ENCODE measurements at regions not wholly inside any gene's neighbourhood (a gene's known extent, or its start where the extent isn't known, plus 50 kb on each side); places are given as distances from the start of the nearest gene placed in this dataset.

DNA sequence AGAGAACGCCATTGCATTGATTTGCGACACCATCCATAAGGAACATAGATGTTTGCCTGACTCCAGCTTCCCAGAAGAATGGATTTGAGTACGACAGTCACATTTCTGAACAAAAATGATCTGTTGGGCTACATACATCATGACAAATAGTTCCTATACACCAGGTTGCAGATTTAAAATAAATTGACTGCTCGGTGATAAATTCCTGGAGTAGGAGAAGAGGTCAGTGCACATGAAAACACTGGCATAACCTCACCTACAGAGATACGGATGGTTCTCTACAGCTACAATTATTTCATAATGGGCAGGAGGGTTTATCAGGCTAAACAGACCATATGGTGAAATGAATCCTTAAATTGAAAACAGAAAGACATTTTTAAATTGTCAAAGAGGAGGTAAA lies 316.5 kb upstream of the ADARB2 start:
- intact Hi-C loops (cut with DNase I): no loop called here
- FAIRE-seq (no peak), DNase-seq (no peak)
- Histone ChIP-seq H3K4me3 (ENCODE audit: low read length in 3 of 3) (no peak overlapping the region), H3K9ac (ENCODE audit: low read length in 3 of 3) (no peak overlapping the region), H3K36me3 (ENCODE audit: control insufficient read depth in 2 of 3, insufficient read depth in 3 of 3, low read length in 3 of 3) (no peaks in the 10 kb centered on the region), H3K9me3 (ENCODE audit: control insufficient read depth in 2 of 3, insufficient read depth in 1 of 3, low read length in 3 of 3) (no peaks in the 10 kb centered on the region), H3K27me3 (ENCODE audit: control insufficient read depth, insufficient read depth, low read length) (no peaks in the 10 kb centered on the region), H3K27ac (ENCODE audit: low read depth in 2 of 2, low read length in 2 of 2) (no peak overlapping the region), H3K4me1 (ENCODE audit: control insufficient read depth in 2 of 3, insufficient read depth in 2 of 3, low read depth in 1 of 3, low read length in 3 of 3) (no peaks in the 10 kb centered on the region)
- TF ChIP-seq, protein P1, sequence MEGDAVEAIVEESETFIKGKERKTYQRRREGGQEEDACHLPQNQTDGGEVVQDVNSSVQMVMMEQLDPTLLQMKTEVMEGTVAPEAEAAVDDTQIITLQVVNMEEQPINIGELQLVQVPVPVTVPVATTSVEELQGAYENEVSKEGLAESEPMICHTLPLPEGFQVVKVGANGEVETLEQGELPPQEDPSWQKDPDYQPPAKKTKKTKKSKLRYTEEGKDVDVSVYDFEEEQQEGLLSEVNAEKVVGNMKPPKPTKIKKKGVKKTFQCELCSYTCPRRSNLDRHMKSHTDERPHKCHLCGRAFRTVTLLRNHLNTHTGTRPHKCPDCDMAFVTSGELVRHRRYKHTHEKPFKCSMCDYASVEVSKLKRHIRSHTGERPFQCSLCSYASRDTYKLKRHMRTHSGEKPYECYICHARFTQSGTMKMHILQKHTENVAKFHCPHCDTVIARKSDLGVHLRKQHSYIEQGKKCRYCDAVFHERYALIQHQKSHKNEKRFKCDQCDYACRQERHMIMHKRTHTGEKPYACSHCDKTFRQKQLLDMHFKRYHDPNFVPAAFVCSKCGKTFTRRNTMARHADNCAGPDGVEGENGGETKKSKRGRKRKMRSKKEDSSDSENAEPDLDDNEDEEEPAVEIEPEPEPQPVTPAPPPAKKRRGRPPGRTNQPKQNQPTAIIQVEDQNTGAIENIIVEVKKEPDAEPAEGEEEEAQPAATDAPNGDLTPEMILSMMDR (IDR thresholded peaks at IDR 0.05; ENCODE audit: borderline replicate concordance, extremely low read depth, insufficient read depth): no peak

DNA sequence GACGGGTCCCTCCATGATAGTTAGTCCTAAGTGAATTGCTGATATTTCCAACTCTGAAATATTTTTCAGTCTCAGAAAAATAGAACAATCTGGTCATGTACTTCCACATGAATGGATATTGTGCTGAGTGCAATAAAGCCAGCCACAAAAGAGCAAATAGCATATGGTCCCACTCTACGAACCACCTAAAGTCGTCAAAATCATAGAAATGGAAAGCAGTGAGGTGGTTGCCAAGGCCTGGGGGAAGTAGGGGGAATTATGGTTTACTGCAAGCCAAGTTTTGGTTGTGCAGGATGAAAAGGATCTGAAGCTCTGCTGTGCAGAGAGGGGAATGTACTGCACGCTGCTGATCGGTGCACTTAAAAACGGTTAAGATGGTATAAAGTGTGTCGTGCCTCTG lies 313.8 kb upstream of the ADARB2 start:
- no peaks in the 10 kb centered on the region for H3K27me3 ChIP-seq (ENCODE audit: control insufficient read depth, insufficient read depth, low read length)
- FAIRE-seq (no peak), DNase-seq (no peak)
- no peaks in the 10 kb centered on the region for H3K36me3 ChIP-seq (ENCODE audit: control insufficient read depth in 2 of 3, insufficient read depth in 3 of 3, low read length in 3 of 3)
- no peaks in the 10 kb centered on the region for H3K9me3 ChIP-seq (ENCODE audit: control insufficient read depth in 2 of 3, insufficient read depth in 1 of 3, low read length in 3 of 3)
- H3K4me1 ChIP-seq (ENCODE audit: control insufficient read depth in 2 of 3, insufficient read depth in 2 of 3, low read depth in 1 of 3, low read length in 3 of 3): no peaks in the 10 kb centered on the region
- no peak overlapping the region for H3K27ac ChIP-seq (ENCODE audit: low read depth in 2 of 2, low read length in 2 of 2)
- TF ChIP-seq, protein P1 (IDR thresholded peaks at IDR 0.05; ENCODE audit: borderline replicate concordance, extremely low read depth, insufficient read depth): no peak
- intact Hi-C loops (cut with DNase I): no loop called here
- no peak overlapping the region for H3K4me3 ChIP-seq (ENCODE audit: low read length in 3 of 3)
- H3K9ac ChIP-seq (ENCODE audit: low read length in 3 of 3): no peak overlapping the region

DNA sequence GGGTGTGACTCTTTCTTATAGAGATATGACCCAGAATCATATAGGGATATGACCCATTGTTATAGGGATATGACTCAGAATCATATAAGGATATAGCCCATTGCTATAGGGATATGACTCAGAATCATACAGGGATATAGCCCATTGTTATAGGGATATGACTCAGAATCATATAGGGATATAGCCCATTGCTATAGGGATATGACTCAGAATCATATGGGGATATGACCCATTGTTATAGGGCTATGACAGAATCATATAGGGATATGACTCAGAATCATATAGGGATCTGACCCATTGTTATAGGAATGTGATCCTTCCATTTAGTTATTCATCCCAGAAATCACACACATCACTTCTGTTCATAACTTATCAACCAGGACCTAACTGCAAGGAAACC lies 312.2 kb upstream of the ADARB2 start:
- no peaks in the 10 kb centered on the region for H3K4me1 ChIP-seq (ENCODE audit: control insufficient read depth in 2 of 3, insufficient read depth in 2 of 3, low read depth in 1 of 3, low read length in 3 of 3)
- FAIRE-seq: no peak
- no peak overlapping the region for H3K4me3 ChIP-seq (ENCODE audit: low read length in 3 of 3)
- no peaks in the 10 kb centered on the region for H3K36me3 ChIP-seq (ENCODE audit: control insufficient read depth in 2 of 3, insufficient read depth in 3 of 3, low read length in 3 of 3)
- TF ChIP-seq, protein P1 (IDR thresholded peaks at IDR 0.05; ENCODE audit: borderline replicate concordance, extremely low read depth, insufficient read depth): no peak
- intact Hi-C loops (cut with DNase I): no loop called here
- H3K27me3 ChIP-seq (ENCODE audit: control insufficient read depth, insufficient read depth, low read length): no peaks in the 10 kb centered on the region
- no peak for DNase-seq
- H3K9me3 ChIP-seq (ENCODE audit: control insufficient read depth in 2 of 3, insufficient read depth in 1 of 3, low read length in 3 of 3): no peaks in the 10 kb centered on the region
- H3K9ac ChIP-seq (ENCODE audit: low read length in 3 of 3): no peak overlapping the region
- no peak overlapping the region for H3K27ac ChIP-seq (ENCODE audit: low read depth in 2 of 2, low read length in 2 of 2)

DNA sequence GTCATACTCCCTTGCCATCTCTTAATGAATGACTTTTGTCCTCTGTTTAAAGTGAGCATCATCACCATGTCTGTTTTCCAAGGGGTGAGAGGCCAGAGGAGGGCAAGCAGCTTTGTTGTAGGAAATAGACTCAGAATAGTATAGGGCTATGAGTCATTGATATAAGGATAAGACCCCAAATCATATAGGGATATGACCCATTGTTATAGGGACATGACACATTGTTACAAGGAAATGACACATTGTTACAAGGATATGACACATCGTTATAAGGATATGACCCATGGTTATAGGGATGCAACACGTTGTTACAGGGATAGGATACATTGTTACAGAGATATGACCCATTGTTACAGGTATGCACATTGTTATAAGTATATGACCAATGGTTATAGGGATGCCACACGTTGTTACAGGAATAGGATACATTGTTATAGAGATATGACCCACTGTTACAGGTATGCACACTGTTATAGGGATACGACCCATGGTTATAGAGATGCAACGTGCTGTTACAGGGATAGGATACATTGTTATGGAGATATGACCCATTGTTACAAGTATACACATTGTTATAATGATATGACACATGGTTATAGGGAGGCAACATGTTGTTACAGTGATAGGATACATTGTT lies 311.1 kb upstream of the ADARB2 start:
- Histone ChIP-seq H3K9ac (ENCODE audit: low read length in 3 of 3) (no peak overlapping the region), H3K9me3 (ENCODE audit: control insufficient read depth in 2 of 3, insufficient read depth in 1 of 3, low read length in 3 of 3) (no peaks in the 10 kb centered on the region), H3K4me3 (ENCODE audit: low read length in 3 of 3) (no peak overlapping the region), H3K27me3 (ENCODE audit: control insufficient read depth, insufficient read depth, low read length) (no peaks in the 10 kb centered on the region), H3K4me1 (ENCODE audit: control insufficient read depth in 2 of 3, insufficient read depth in 2 of 3, low read depth in 1 of 3, low read length in 3 of 3) (no peaks in the 10 kb centered on the region), H3K36me3 (ENCODE audit: control insufficient read depth in 2 of 3, insufficient read depth in 3 of 3, low read length in 3 of 3) (no peaks in the 10 kb centered on the region), H3K27ac (ENCODE audit: low read depth in 2 of 2, low read length in 2 of 2) (no peak overlapping the region)
- DNase-seq (no peak), FAIRE-seq (no peak)
- TF ChIP-seq, protein P1 (IDR thresholded peaks at IDR 0.05; ENCODE audit: borderline replicate concordance, extremely low read depth, insufficient read depth): no peak
- intact Hi-C loops (cut with DNase I): no loop called here

All from kidney (tissue), 13 donors.